KG1 (cell line): ENCODE measurements at regions not wholly inside any gene's neighbourhood (a gene's known extent, or its start where the extent isn't known, plus 50 kb on each side); places are given as distances from the start of the nearest gene placed in this dataset.
"Not testable (repeated sequence)": the region's sequence is repeated elsewhere in the genome, so short reads cannot be mapped to it uniquely, and the experiment has no call there.

Source experiments
- DNase-seq: peaks from one replicate; lab custom pipeline; 2025; lab: John Stamatoyannopoulos, UW

GRCh38 chr16:33711616-33712015, 252.2 kb downstream of the TP53TG3F start:
- DNase-seq: not testable (repeated sequence)

GRCh38 chr16:33712308-33712707, 252.9 kb downstream of the TP53TG3F start:
- not testable (repeated sequence) for DNase-seq

- DNase-seq: not testable (repeated sequence)
These were observed 253.7 kb downstream of the TP53TG3F start for GRCh38 chr16:33712851-33713709.

GRCh38 chr16:33713710-33714538, 254.5 kb downstream of the TP53TG3F start:
- not testable (repeated sequence) for DNase-seq

GRCh38 chr16:33731167-33731566, 271.8 kb downstream of the TP53TG3F start:
- DNase-seq: not testable (repeated sequence)

GRCh38 chr16:33734650-33735049, 275.2 kb downstream of the TP53TG3F start:
- DNase-seq: not testable (repeated sequence)

GRCh38 chr16:33766869-33767765, 307.7 kb downstream of the TP53TG3F start:
- not testable (repeated sequence) for DNase-seq

GRCh38 chr16:33768710-33769109, 309.3 kb downstream of the TP53TG3F start:
- not testable (repeated sequence) for DNase-seq

GRCh38 chr16:33769180-33769846, 309.9 kb downstream of the TP53TG3F start:
- not testable (repeated sequence) for DNase-seq

GRCh38 chr16:33770478-33770877, 311.1 kb downstream of the TP53TG3F start:
- not testable (repeated sequence) for DNase-seq

GRCh38 chr16:33771211-33771610, 311.8 kb downstream of the TP53TG3F start:
- DNase-seq: not testable (repeated sequence)

- DNase-seq: not testable (repeated sequence)
These were observed 314.6 kb downstream of the TP53TG3F start for GRCh38 chr16:33773966-33774365.

GRCh38 chr16:33774724-33775123, 315.3 kb downstream of the TP53TG3F start:
- DNase-seq: not testable (repeated sequence)

- DNase-seq: not testable (repeated sequence)
These were observed 357.0 kb downstream of the TP53TG3F start for GRCh38 chr16:33816328-33816944.

GRCh38 chr16:33824736-33825135, 365.3 kb downstream of the TP53TG3F start:
- not testable (repeated sequence) for DNase-seq

GRCh38 chr16:33827522-33827921, 368.1 kb downstream of the TP53TG3F start:
- not testable (repeated sequence) for DNase-seq

- not testable (repeated sequence) for DNase-seq
These were observed 379.7 kb downstream of the TP53TG3F start for GRCh38 chr16:33839157-33839556.

- DNase-seq: peak; percentile 8
These were observed 385.1 kb downstream of the TP53TG3F start for GRCh38 chr16:33844533-33844932.
